Body of pancreas (tissue), 4 donors: ENCODE measurements at regions not wholly inside any gene's neighbourhood (a gene's known extent, or its start where the extent isn't known, plus 50 kb on each side); places are given as distances from the start of the nearest gene placed in this dataset.

ENCODE experiments used
- POLR2A ChIP-seq, 3 donors: fragments of 450-650 bp; IDR thresholded peaks; one replicate each; pipeline ENCODE4 v1.6.1; 2016; ENCODE audit warnings: antibody characterized with exemption in 3 of 3, mild to moderate bottlenecking in 2 of 3
- TF ChIP-seq, protein P1 (sequence below), 7 experiments: fragments of 450-650 bp in 4 of 7; fragments of 200-600 bp in 3 of 7; sonication (generic) in 3 of 7; IDR thresholded peaks; one replicate each; pipeline ENCODE4 v1.5.1; 2016 to 2019; ENCODE audit warnings: antibody characterized with exemption in 7 of 7

DNA sequence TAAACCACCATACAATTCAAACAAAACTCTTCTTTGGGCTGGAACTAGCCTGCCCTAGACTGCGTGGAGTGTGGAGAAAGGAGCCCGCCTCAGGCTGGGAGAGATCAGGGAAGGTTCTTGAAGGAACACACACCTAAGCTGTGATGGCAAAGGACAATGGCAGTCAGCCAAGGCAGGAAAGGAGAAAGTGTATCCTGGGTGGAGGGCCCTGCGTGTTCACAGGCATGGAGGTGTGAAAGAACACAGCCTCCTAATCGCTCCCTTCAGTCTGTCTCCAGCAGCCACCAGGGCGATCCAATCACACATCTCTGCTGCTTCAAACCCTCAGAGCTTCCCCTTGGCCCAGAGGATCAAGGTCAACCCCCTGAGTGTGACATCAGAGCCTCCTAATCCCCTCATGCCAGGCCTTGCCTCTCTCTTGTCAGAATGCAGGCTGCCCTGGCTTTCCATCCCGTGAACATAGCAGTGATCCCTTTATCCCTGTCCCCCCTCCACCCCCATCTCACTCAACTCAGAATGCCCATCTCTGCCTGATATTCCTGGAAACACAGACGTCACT lies 173.0 kb downstream of the KATNIP start:
- TF ChIP-seq, protein P1, sequence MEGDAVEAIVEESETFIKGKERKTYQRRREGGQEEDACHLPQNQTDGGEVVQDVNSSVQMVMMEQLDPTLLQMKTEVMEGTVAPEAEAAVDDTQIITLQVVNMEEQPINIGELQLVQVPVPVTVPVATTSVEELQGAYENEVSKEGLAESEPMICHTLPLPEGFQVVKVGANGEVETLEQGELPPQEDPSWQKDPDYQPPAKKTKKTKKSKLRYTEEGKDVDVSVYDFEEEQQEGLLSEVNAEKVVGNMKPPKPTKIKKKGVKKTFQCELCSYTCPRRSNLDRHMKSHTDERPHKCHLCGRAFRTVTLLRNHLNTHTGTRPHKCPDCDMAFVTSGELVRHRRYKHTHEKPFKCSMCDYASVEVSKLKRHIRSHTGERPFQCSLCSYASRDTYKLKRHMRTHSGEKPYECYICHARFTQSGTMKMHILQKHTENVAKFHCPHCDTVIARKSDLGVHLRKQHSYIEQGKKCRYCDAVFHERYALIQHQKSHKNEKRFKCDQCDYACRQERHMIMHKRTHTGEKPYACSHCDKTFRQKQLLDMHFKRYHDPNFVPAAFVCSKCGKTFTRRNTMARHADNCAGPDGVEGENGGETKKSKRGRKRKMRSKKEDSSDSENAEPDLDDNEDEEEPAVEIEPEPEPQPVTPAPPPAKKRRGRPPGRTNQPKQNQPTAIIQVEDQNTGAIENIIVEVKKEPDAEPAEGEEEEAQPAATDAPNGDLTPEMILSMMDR (IDR thresholded peaks at IDR 0.05): no peak
- TF ChIP-seq POLR2A (IDR thresholded peaks at IDR 0.05): no peak
